Stimulated activated CD4-positive, alpha-beta T cell treated with anti-CD3 and anti-CD28 coated beads, Interleukin-1b, Interleukin-23, amount 100 ng/mL, for 1 hour (primary cell): ENCODE measurements at regions not wholly inside any gene's neighbourhood (a gene's known extent, or its start where the extent isn't known, plus 50 kb on each side); places are given as distances from the start of the nearest gene placed in this dataset.

Source experiments
- DNase-seq, 2 donors: peaks; one replicate each; pipeline ENCODE4 v3.0.0-alpha.2; 2020; ENCODE audit warnings: low read depth in 2 of 2

- no peak for DNase-seq
Measured at GRCh38 chr2:226213717-226214116, 585.9 kb downstream of the IRS1 start.

- DNase-seq, result no peak
Measured at GRCh38 chr2:226211439-226211838, 588.2 kb downstream of the IRS1 start.

- no peak for DNase-seq
Measured at GRCh38 chr2:226208726-226209125, 590.9 kb downstream of the IRS1 start.

- DNase-seq, result no peak
Measured at GRCh38 chr2:226207671-226208070, 591.9 kb downstream of the IRS1 start.

GRCh38 chr2:226199555-226199954, 600.1 kb downstream of the IRS1 start:
- DNase-seq, result no peak

- no peak for DNase-seq
Measured at GRCh38 chr2:226198956-226199355, 600.7 kb downstream of the IRS1 start.

GRCh38 chr2:226190479-226191252, 609.0 kb downstream of the IRS1 start:
- DNase-seq, result no peak

GRCh38 chr2:226189061-226189460, 610.6 kb downstream of the IRS1 start:
- no peak for DNase-seq

GRCh38 chr2:226187616-226188015, 612.0 kb downstream of the IRS1 start:
- no peak for DNase-seq

- no peak for DNase-seq
Measured at GRCh38 chr2:226187156-226187555, 612.5 kb downstream of the IRS1 start.

- no peak for DNase-seq
Measured at GRCh38 chr2:226185616-226186211, 613.9 kb downstream of the IRS1 start.

GRCh38 chr2:226184940-226185615, 614.5 kb downstream of the IRS1 start:
- no peak for DNase-seq

- no peak for DNase-seq
Measured at GRCh38 chr2:226184540-226184939, 615.1 kb downstream of the IRS1 start.

- no peak for DNase-seq
Measured at GRCh38 chr2:226183550-226183949, 616.1 kb downstream of the IRS1 start.

GRCh38 chr2:226183033-226183432, 616.6 kb downstream of the IRS1 start:
- DNase-seq, result no peak

GRCh38 chr2:226181909-226182308, 617.7 kb downstream of the IRS1 start:
- DNase-seq, result no peak

- DNase-seq, result no peak
Measured at GRCh38 chr2:226180281-226180884, 619.2 kb downstream of the IRS1 start.

GRCh38 chr2:226179010-226179409, 620.6 kb downstream of the IRS1 start:
- no peak for DNase-seq

GRCh38 chr2:226176283-226176984, 623.2 kb downstream of the IRS1 start:
- DNase-seq, result no peak

GRCh38 chr2:226174390-226174789, 625.2 kb downstream of the IRS1 start:
- DNase-seq, result no peak

GRCh38 chr2:226172939-226173338, 626.7 kb downstream of the IRS1 start:
- DNase-seq, result no peak

- no peak for DNase-seq
Measured at GRCh38 chr2:226172309-226172708, 627.3 kb downstream of the IRS1 start.
